ENCODE measurements at regions not wholly inside any gene's neighbourhood (a gene's known extent, or its start where the extent isn't known, plus 50 kb on each side); places are given as distances from the start of the nearest gene placed in this dataset.

DNA sequence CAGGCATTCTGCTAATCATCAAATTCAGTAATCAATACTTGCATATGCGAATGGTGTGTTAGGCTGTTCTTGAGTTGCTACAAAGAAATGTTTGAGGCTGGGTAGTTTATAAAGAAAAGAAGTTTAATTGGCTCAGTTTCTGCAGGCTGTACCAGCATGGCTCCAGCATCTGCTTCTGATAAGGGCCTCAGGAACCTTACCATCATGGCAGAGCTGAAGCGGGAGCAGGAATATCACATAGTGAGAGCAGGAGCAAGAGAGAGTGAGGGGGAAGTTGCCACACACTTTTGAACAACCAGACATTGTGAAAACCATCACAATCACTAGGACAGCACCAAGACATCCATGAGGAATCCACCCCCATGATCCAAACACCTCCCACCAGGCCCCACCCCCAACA lies 344.7 kb upstream of the FAM241A start:
- Mint-ChIP-seq H3K9me3 (no peaks in the 10 kb centered on the region), H3K4me1 (ENCODE audit: low read depth) (no peaks in the 10 kb centered on the region), H3K36me3 (ENCODE audit: low read depth) (no peaks in the 10 kb centered on the region), H3K27me3 (ENCODE audit: insufficient read depth) (no peaks in the 10 kb centered on the region), H3K4me3 (no peak overlapping the region), H3K27ac (no peak overlapping the region)
- no peak for DNase-seq
- TF ChIP-seq, protein P1, sequence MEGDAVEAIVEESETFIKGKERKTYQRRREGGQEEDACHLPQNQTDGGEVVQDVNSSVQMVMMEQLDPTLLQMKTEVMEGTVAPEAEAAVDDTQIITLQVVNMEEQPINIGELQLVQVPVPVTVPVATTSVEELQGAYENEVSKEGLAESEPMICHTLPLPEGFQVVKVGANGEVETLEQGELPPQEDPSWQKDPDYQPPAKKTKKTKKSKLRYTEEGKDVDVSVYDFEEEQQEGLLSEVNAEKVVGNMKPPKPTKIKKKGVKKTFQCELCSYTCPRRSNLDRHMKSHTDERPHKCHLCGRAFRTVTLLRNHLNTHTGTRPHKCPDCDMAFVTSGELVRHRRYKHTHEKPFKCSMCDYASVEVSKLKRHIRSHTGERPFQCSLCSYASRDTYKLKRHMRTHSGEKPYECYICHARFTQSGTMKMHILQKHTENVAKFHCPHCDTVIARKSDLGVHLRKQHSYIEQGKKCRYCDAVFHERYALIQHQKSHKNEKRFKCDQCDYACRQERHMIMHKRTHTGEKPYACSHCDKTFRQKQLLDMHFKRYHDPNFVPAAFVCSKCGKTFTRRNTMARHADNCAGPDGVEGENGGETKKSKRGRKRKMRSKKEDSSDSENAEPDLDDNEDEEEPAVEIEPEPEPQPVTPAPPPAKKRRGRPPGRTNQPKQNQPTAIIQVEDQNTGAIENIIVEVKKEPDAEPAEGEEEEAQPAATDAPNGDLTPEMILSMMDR (IDR thresholded peaks at IDR 0.05), result no peak

DNA sequence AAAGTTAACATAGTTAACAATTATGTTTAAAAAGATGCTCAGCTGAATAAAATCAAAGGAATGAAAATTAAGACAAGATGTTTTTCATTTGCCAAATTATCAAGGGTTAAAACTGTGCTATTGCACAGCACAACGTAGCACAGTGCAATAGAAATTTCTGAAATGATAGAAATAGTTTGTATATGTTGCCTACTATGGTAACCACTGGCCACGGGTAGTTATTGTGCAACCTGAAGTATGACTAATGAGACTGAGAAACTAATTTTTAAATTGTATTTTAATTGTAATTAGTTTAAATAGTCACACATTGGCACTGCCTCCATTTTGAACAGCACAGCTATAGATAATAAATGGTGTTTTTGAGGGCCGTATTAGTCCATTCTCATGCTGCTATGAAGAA lies 343.1 kb upstream of the FAM241A start:
- Mint-ChIP-seq H3K27ac (no peak overlapping the region), H3K4me3 (no peak overlapping the region), H3K27me3 (ENCODE audit: insufficient read depth) (no peaks in the 10 kb centered on the region; the same call in 1 of the 2 replicates), H3K9me3 (no peaks in the 10 kb centered on the region), H3K4me1 (ENCODE audit: low read depth) (no peaks in the 10 kb centered on the region), H3K36me3 (ENCODE audit: low read depth) (no peaks in the 10 kb centered on the region)
- TF ChIP-seq, protein P1 (IDR thresholded peaks at IDR 0.05), result no peak
- peak; percentile 3 for DNase-seq

DNA sequence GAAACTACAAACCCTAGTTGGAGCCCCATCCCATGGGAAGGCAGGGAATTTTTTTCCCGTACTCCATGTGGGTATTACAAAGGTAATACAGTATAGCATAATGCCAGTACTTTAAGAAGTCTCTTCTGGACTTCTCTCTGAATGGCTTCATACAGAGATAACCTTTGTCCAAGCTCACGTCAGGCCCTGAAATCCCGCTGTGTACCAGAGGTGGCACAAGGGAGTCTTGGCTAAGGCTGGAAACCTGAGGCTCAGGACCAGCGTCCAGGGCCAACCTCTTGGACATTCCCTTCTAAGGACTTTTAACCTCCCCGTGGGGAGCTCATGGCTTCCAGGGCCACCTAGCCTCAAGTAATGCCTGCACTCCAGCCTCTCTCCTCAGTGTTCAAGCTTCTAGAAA lies 338.9 kb upstream of the FAM241A start:
- no peak for DNase-seq
- Mint-ChIP-seq H3K9me3 (no peaks in the 10 kb centered on the region), H3K27ac (no peak overlapping the region), H3K27me3 (ENCODE audit: insufficient read depth) (peaks cover 10% of the 10 kb centered on the region), H3K36me3 (ENCODE audit: low read depth) (no peaks in the 10 kb centered on the region), H3K4me1 (ENCODE audit: low read depth) (no peaks in the 10 kb centered on the region), H3K4me3 (no peak overlapping the region)
- TF ChIP-seq, protein P1 (IDR thresholded peaks at IDR 0.05), result peak; percentile 45

DNA sequence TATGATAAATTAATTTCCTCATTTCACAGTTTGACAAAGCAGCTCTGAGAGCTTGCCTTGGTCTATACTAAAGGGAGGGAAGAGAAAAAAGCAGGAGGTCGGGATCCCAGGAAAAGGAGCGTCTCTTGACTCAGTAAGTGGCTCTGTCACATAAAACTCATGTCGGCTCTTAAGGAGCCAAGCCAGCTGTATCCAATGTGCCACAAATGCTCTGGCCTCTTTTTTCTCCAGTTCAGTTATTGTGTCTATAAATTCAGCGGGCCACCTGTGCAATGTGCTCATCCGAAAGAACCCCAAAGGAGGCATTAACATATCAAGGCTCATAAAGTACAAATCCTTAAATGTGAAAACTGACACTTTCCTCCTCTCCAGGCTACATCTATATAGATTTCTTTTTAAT lies 337.7 kb upstream of the FAM241A start:
- Mint-ChIP-seq H3K27ac (no peak overlapping the region), H3K4me3 (no peak overlapping the region), H3K9me3 (no peaks in the 10 kb centered on the region), H3K4me1 (ENCODE audit: low read depth) (no peaks in the 10 kb centered on the region), H3K27me3 (ENCODE audit: insufficient read depth) (peaks cover 10% of the 10 kb centered on the region), H3K36me3 (ENCODE audit: low read depth) (no peaks in the 10 kb centered on the region)
- TF ChIP-seq, protein P1 (IDR thresholded peaks at IDR 0.05), result no peak
- DNase-seq, result no peak

DNA sequence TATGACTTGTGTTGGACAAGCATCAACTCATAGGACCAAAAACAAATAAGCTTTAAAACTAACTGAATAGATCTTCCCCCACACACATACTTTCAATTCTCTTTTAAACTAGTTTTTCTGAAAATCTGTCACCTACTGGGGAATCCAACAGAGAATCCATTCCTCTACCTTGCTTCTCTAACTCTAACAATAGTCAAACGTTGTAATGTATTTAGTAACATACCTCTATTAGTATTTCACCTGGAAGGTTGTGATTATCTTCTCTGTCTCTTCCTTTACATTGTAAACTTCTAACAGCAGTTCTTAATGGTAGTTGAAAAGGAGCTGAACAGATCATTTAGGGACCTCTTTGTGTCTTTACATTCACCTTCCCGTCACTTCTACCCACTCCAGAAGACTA lies 337.1 kb upstream of the FAM241A start:
- peaks cover 10% of the 10 kb centered on the region for H3K27me3 Mint-ChIP-seq (ENCODE audit: insufficient read depth)
- no peak overlapping the region for H3K4me3 Mint-ChIP-seq
- TF ChIP-seq, protein P1 (IDR thresholded peaks at IDR 0.05), result no peak

DNA sequence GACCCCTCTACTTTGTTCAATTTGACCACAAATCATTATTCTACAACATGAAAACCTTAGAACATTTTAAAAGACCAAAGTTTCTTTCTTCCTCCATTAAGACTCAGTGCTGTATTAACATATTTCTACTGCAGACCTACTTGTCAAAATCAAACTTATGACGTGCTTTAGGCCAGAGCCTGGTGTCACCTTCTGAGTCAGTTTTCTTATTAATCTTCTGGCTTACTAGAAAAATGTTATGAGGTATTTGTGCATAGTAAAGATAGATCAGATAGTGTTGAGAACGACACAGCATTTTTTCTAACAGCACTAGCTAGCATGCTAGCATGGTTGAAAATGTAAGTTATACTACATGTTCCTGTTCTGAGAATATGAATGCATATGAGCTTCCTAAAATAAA lies 333.6 kb upstream of the FAM241A start:
- Mint-ChIP-seq H3K4me1 (ENCODE audit: low read depth) (no peaks in the 10 kb centered on the region), H3K27ac (no peak overlapping the region), H3K27me3 (ENCODE audit: insufficient read depth) (peaks cover 10% of the 10 kb centered on the region), H3K4me3 (no peak overlapping the region), H3K36me3 (ENCODE audit: low read depth) (no peaks in the 10 kb centered on the region), H3K9me3 (peaks cover 3% of the 10 kb centered on the region; the same call in 1 of the 2 replicates)
- TF ChIP-seq, protein P1 (IDR thresholded peaks at IDR 0.05), result no peak
- no peak for DNase-seq

More for the DNA sequence above, 337.1 kb upstream of the FAM241A start:
- Mint-ChIP-seq H3K27ac (no peak overlapping the region), H3K9me3 (no peaks in the 10 kb centered on the region), H3K36me3 (ENCODE audit: low read depth) (no peaks in the 10 kb centered on the region), H3K4me1 (ENCODE audit: low read depth) (no peaks in the 10 kb centered on the region)
- DNase-seq, result no peak
